Hematopoietic multipotent progenitor cell treated with erythropoietin and hydrocortisone succinate and interleukin-3 and kit ligand, for 15 days (in vitro differentiated cells): ENCODE measurements at regions not wholly inside any gene's neighbourhood (a gene's known extent, or its start where the extent isn't known, plus 50 kb on each side); places are given as distances from the start of the nearest gene placed in this dataset.

Source experiments
- DNase-seq: peaks from one replicate; pipeline ENCODE4 v3.0.0-alpha.2; 2015; ENCODE audit warnings: low spot score

DNA sequence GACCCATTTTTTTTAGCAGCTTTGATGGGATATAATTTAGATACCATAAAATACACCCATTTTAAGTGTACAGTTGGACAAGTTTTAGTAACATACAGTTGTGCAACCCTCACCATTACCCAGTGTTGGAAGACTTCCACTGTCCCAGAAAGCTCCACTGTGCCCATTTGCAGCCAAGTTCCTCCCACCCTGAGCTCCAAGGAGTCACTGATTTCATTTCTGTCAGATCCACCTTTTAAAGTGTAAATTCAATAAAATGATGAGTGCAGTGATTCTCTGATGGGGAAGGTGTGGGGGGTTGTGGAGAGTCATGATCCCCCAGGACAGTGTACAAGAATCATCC lies 93.2 kb upstream of the IGF1R start:
- DNase-seq: no peak

- no peak for DNase-seq
Measured at GRCh38 chr15:98556321-98556720, 92.0 kb upstream of the IGF1R start.

DNA sequence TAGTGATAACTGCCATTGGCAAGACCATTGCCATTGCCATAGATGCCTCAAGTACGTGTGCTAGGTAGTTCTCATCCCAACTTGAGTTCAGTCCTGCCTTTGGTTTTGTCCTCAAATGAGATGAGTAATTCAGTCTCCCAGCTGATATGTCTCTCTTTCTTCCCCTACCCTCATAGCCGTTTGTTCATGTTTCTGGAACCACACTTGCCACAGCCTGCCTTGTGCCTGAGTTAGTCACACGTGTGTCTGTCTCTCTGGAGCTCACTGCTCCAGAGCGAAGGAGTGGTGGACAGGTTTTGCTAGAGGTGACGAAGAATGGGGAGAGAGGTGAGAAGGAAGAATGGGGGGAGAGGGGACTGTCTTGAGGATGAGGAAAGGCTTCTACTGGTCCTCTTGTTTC lies 88.0 kb upstream of the IGF1R start:
- no peak for DNase-seq

GRCh38 chr15:98561169-98561941 lies 87.0 kb upstream of the IGF1R start:
- DNase-seq: no peak

DNA sequence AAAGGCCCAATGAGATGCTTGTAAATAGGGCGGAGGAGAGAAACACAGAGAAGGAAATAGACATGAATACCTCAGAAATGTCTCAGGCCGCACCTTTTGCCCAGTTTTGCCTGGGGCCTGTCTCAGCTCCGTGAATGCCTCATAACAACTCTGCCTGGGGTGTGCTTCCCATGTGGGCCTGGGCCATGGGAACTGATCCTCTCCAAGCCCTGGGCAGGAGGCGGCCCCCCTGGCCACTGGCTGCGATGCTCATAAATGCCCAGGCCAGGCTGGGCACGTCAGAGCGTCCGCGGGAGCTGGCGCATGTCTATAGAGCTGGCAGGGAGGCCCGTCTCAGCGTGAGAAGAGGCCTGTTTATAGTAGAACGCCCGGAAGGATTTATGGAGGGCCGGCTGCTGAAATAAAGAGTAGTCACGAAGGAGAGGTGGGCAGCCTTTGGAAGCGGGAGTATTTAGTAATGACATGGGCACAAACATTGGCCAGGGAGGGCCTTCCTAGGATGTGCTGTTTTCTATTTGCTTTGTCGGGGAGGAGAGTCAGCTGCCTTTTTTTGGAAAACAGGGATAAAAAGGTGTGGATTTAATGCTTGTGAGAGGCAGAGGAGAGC lies 85.9 kb upstream of the IGF1R start:
- no peak for DNase-seq

GRCh38 chr15:98565566-98565965 lies 82.8 kb upstream of the IGF1R start:
- DNase-seq: no peak

DNA sequence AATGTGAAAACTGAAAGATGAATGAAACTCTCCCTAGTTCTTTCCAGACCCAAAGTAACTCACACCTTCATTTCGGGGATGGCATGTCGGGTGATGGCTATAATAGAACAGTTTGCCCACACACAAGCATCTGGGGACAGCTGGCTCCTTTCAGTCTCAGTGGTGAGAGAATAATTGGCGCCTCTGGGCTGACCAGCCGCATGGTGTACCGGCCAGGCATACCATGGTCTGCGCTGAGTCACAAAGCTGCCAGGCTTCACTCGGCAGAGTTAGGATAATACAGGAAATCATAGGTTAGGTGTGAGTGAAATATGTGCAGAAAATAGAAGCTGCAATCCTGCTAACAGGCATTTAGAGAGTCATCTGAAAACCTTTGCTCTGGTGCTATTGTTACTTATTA lies 80.4 kb upstream of the IGF1R start:
- no peak for DNase-seq

GRCh38 chr15:98568382-98569017 lies 79.8 kb upstream of the IGF1R start:
- no peak for DNase-seq

GRCh38 chr15:98570119-98570518 lies 78.2 kb upstream of the IGF1R start:
- DNase-seq: no peak

DNA sequence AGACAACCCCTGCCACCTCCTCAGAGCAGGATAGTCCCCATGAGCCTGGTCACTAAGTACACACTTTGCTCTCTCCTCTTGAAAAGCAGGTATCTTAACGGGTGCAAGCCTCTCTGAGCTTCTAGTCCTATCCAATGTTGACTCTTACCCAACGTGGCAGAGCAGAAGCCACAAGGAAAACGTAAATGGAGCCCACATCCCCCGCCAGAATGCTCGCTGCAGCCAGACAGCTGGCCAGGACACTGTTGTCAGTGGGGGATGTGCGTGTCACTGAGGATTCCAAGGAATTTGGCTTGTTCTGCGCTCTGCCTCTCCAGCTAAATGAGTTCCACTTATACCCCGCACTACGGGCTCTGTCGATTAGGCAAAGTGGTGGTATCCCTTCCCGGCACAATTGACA lies 67.8 kb upstream of the IGF1R start:
- no peak for DNase-seq

DNA sequence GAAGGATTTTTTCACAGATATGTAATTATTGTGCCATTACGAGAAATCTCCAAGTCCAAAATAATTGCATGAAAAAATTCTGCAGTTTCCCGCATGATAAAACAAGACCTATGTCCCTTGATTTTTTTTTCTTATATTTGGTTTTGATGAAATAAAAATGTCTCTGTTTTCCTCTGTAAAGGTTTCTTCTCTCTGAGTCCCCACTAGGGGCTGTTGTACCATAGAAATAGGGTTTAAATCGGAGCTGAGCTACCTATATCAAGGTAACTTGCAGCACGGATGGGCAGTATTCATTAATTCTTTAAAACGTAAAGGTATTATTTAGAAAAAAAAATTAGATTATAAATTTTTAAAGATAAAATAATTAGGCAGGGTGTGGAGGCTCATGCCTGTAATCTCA lies 66.6 kb upstream of the IGF1R start:
- DNase-seq: no peak

- DNase-seq: no peak
Measured at GRCh38 chr15:98582900-98583554, 65.3 kb upstream of the IGF1R start.

DNA sequence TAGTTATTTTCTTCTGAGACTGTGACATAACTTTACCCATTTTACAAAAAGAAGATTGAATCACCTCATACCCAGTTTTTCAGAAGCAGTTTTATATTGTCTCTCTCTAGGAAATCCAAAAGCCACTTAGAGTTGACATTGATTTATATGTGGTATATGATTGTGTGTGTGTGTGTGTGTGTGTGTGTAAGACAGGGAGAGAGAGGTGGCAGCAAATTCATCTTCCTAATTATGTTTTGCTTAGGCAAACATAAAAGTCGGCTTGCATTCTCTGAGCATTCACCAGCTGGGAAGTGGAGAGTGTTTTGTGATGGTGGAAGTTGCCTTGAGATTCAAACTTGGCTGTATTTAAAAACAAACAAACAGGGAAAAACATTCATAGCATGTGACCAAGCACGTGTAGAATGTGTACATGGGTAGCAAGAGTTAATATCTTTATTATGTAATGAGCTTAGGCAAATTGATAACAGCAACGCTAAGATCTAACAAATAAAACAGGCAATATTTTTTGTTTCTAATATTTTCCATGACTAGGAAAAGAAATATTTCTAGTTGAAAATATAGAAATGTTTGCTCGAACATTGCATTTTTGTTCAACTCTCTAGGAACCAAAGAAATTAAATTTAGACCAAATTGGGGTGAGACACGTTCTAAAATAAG lies 64.4 kb upstream of the IGF1R start:
- no peak for DNase-seq

DNA sequence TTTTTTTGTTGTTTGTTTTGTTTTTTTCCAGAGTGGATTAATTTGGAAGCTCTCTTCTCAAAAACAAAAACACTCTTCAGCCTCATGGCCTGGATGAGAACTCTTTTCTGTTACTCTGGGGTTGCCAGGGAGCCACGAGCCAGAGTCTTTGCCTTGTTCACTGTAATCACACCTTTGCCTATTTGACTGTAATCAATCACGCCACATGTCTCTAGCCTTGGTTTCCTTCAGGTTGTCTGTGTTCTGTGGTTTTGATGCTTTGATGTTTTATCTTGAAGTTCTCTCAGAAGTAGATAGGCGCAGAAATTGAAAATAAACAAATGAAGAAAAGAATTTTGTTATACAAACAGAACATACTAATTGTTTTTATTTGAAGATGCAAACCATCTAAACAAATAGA lies 62.3 kb upstream of the IGF1R start:
- DNase-seq: no peak

DNA sequence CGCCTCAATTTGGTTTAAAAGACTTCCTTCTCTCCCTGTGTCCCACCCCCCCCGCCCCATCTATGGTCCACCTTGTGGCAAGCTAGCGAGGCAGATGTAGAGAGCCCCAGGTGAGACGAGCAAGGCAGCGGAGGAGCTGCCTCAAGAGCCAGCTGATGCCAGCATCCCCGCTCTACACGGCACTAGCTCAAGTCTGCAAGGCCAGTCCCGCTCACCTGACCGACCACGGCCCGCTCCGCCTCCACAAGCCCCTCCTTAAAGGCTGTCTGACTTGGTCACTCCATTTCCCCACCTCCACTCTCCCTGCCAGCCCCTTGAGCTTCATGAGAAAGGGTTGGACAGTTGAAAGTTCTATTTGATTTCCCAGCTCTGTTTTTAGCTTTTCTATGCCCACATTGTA lies 56.2 kb upstream of the IGF1R start:
- DNase-seq: no peak

DNA sequence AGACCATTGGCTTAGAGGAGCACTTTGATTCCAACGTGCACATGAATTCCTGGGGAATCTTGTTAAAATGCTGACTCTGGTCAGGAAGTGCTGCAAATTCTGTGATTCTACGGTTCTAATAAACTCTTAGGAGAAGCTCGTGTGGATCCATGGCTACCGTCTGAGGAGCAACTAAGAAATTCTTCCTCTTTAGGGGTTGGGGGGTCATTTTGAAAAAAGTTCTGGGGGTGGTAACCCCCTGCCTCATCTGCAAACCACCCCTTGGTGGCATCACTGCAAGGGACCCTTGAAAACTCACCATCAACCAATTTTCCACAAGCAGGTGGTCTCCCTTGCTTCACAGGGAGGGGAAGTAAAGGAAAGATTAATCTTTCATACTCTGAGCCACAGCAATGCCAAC lies 52.2 kb upstream of the IGF1R start:
- DNase-seq: no peak

GRCh38 chr15:98596885-98597392 lies 51.4 kb upstream of the IGF1R start:
- DNase-seq: no peak

DNA sequence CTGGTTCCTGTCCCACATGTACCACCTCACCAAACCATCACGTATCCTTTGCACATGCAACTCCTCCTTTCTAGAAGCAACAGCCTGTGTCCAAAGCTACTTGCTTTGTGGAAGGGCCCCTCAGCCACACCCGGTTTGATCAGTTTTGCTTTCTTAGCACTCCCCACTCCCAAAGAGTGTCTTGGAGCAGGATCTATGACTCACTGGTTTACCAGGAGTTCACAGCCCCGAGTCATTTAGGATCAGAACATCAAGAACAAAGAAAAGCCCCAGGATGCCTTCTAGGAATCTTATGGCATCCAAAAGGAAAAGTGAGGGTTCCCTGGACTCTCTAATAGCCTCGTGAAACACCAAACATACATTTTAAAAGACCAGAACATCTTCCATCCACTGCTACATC lies 50.7 kb upstream of the IGF1R start:
- DNase-seq: no peak
